HG02840 (cell line): ENCODE measurements at regions not wholly inside any gene's neighbourhood (a gene's known extent, or its start where the extent isn't known, plus 50 kb on each side); places are given as distances from the start of the nearest gene placed in this dataset.

ENCODE experiments used
- ATAC-seq: cut with Tn5 transposase; IDR thresholded peaks from one replicate; pipeline ENCODE4 v1.9.1; 2021; ENCODE audit warnings: mild to moderate bottlenecking, moderate library complexity, moderate number of reproducible peaks; ENCODE audit not compliant: unreplicated experiment, low FRiP score

GRCh38 chr12:91618281-91618680 lies 435.7 kb upstream of the DCN start:
- no peak for ATAC-seq

DNA sequence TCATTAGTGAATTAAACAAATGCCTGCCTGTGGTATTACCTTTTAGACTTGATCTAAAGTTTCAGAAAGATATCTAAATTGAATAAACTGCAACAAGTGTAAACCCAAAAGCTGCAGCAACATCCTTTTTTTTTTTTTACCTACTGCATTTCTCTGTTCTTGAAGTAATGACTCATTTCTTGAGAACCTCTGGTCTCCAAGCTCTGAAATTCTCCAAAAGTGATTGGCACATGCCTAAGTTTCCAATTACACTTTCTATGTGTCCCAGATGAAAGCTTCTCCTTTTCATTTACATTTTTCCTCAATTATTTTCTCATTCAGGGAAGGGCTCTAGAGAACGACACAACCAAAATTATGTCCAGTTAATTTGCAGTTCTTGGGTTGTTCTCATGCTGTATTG lies 435.2 kb upstream of the DCN start:
- no peak for ATAC-seq

GRCh38 chr12:91616416-91616815 lies 433.8 kb upstream of the DCN start:
- no peak for ATAC-seq

- no peak for ATAC-seq
Measured at GRCh38 chr12:91613223-91613779, 430.7 kb upstream of the DCN start.

- ATAC-seq = no peak
Measured at GRCh38 chr12:91610561-91610960, 427.9 kb upstream of the DCN start.

DNA sequence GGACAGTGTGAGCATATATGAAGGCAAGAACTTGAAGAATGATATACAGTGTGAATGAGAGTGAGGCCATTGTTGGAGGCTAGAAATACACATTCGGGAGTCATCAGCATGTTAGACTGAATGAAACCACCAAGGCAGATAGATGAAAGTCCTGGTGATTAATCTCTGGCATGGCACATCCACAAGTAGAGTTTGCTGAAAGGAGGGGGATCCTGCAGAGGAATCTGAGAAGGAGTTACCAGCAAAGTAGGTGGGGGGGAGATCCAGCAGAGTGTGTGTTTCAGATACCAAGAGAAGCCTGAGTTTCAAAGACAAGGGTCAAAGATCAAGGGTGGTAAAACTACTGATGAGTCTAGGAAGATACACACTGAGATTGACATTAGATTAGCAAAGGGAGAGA lies 426.7 kb upstream of the DCN start:
- ATAC-seq = no peak

DNA sequence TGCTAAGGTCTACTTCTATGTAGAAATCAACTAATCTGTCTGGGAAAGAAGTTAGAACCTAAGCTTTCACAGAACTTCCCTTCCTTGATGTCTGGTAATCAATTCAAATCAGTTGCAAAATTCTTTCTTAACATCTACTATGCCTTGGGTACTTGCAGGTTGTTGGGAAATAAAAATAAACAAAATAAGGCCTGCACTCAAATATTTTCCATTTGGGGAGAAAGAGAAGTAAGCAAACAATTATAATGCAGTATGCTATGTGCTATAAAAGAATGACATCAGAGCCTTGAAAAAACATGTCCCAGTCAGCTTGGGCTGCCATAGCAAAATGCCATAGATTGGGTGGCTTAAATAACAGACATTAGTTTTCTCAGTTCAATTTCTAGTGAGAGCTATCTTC lies 425.9 kb upstream of the DCN start:
- no peak for ATAC-seq

GRCh38 chr12:91606662-91607377 lies 424.2 kb upstream of the DCN start:
- no peak for ATAC-seq

DNA sequence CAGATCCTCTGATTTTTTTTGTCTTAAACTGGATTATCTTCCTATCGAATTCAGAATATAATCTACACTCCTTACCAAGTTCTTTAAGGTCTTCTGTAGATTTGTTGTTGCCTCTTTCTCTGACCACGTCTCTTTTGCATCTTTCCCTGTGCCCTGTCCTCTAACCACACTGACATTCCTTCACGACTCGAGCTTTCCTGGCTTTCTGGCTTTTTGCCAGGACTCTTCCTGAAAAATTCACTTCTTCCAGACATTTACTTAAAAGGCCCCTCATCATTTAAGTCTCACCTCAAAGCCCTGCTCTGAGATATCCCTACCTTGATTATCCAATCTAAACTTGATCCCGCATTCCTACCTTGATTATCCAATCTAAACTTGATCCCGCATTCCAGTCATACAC lies 422.3 kb upstream of the DCN start:
- ATAC-seq = no peak

DNA sequence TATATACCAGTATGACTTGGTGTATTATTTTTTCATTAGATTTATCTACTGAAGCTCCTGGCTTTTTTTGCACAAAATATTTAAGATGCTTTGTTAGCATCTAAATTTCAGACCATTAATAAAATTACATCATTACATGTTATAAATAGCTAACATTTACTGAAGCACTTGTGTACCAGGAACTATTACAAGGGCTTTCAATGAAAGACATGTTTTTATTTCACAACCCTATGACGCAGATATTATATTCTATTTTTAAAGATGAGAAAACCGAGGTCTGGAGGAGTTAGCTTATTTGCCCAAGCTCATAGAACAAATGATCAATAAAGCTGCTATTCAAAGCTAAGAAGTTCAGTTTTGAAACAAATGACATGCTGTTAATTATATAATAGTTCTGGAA lies 420.4 kb upstream of the DCN start:
- ATAC-seq = no peak

- no peak for ATAC-seq
Measured at GRCh38 chr12:91601054-91601453, 418.4 kb upstream of the DCN start.

DNA sequence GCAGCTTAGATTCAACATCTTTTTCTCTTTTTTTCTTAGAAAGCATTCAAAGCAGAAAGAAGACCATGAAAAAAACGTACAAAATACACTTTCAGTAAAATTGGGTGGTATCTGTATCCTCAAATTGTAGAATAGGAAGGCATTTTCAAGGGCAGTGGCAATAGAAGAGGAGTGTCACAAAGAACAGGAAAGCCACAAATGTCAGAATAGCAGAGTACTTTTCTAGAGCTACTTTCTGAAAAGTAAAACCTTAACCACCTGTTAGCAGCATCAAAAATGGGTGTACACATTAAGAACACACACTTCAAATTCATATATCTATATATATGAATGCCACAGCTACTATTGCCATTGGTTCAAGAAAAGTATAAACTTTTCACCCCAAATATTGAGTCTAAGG lies 412.1 kb upstream of the DCN start:
- no peak for ATAC-seq

DNA sequence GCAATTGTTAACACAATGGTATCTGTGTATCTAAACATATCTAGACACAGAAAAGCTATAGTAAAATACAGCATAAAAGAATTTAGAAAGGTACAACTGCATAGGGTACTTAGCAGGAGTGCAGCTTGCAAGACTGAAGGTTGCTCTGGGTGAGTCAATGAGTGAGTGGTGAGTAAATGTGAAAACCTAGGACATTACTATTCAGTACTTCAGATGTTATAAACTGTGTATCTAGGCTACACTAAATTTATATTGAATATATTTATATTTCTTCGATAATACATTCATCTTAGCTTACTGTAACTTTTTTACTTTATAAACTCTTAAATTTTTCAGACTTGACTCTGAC lies 409.0 kb upstream of the DCN start:
- no peak for ATAC-seq

DNA sequence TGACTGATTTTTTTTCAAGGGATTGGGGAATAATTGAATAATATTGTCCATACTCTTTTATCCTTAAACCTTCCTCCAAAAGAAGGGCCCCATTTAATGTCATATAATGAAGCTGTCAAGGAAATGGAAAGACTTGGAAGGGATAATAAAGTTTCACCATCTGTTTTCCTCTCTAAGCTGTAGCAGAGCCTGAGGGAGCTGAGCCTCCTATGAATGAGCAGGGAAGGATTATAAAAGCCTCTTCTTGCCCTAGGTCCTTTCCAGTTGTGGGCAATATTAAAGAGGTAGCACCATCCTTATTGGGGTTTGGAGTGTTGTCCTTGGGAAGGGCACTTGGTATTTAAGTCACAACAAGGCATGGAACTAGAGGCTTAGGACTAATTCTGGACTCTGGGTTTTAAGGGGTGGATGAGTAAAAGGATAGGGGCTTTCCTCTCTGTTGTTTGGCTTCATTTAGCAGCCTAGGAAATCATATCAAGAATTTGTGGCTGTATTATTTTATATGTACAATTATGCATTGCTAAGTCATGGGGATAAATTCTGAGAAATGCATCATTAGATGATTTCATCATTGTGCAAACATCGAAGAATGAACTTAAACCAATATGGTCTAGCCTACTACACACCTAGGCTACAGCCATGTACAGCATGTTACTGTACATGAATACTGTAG lies 408.5 kb upstream of the DCN start:
- ATAC-seq = no peak

GRCh38 chr12:91588874-91589454 lies 406.3 kb upstream of the DCN start:
- no peak for ATAC-seq

DNA sequence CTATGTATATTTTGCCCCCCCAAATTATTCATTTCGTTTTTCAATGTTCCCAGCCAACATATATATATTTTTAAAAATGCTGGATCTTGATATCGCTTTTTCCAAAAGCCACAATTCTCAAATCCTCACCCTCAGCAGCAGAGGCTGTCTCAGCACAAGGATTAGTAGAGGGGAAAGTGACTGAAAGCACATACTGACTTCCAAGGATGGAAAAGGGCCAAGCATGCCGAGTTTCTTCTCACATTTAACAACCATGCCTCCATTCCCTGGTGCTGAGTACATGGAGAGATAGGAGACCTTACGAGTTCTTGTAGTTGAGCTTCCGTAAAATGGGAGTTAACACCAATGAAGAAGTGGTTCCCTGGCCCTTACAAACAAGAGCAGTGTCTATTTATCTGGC lies 403.4 kb upstream of the DCN start:
- no peak for ATAC-seq

DNA sequence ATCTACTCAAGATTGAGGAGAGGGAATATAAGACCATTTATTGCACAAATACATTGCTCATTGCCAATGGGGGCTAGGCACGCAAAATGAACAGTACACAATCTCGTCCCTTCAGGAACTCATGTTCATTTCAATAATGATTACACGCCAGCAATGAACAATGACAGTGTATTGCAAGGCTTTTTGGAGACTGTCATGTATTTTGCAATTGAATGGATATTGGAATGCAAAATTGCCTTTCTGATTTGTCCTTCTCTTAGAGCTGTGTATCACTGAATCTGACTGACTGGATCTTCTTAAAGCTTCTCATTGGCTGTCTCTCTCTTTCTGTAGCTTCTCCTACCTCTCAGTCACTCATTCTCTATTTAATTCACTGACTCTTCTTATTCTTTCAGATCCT lies 400.2 kb upstream of the DCN start:
- no peak for ATAC-seq

DNA sequence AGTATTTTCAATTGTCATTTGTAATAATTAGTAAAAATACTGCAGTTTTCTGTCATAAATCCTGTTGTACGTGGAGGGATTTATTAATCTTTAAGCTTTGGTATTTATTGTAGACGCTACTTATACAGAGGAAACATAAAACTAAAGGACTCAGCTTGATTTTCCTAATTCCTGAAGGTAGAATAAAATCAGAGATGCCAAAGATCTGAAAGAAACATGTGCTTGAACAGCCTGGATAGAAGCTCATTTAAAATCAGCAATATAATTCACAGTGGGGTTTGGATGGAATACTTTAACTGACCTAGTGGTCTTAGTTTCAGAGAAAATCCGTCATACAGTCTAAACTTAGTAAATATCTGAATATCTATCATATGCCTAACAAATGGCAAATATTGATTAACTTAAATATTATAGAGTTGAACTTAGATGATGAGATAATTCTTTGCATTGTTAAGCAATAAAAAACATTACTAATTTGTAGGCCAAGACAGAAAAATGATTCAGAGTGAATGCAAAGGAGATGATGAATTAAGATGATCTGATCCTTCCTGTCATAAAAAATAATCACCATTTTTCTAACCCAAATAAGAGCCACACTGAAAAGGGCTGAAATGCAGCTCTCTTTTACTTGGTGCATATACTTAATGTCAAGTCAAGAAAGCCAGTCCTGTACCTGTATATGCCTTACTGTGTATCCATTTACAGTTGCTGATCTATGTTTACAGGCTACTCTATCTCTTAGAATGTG lies 397.1 kb upstream of the DCN start:
- no peak for ATAC-seq

DNA sequence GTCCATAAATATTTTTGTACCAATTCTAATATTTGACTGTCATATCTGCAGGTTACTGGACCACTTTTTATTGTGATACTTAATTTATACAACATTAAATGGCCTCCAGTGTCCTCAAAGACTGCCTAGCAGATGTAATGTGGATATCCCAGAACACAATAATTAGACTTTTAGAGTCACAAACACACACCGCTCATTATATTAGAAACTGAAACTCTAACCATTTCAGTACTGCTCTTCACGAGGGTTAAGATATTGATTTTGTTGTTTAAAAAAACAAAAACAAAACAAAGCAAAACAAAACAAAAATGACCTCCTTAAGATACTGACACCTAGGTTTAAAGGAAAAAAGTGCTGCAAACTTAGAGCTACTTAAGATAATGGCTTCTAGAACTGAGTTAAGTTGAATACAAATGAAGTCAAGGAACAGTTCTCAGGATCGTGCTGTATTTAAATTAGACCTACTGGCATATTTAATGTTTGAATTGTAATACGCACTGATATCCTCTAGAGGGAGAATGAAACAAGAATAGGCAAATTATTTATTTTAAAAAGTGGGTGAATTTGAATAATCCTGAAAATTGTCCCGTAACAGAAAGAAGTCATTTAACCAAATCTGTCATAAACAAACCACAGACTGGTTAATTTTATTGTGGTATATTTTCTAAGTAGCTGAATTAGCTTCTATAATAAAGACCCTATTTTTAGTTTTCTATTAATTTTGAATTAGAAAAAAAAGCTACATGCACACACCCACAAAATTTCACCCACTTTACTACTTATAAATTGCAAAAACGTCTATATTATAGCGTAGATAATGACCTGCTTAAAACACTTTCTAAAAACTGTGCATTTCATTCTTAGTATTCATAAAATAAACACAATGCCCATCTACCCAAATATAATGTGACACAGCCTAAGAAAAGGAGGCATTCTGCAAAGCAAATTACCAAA lies 395.2 kb upstream of the DCN start:
- ATAC-seq = no peak

GRCh38 chr12:91576432-91576831 lies 393.8 kb upstream of the DCN start:
- no peak for ATAC-seq
